HG03175 (cell line): ENCODE measurements at regions not wholly inside any gene's neighbourhood (a gene's known extent, or its start where the extent isn't known, plus 50 kb on each side); places are given as distances from the start of the nearest gene placed in this dataset.

Experiments
- ATAC-seq: cut with Tn5 transposase; IDR thresholded peaks from one replicate; pipeline ENCODE4 v1.9.1; 2021; ENCODE audit warnings: mild to moderate bottlenecking, moderate library complexity; ENCODE audit not compliant: unreplicated experiment

DNA sequence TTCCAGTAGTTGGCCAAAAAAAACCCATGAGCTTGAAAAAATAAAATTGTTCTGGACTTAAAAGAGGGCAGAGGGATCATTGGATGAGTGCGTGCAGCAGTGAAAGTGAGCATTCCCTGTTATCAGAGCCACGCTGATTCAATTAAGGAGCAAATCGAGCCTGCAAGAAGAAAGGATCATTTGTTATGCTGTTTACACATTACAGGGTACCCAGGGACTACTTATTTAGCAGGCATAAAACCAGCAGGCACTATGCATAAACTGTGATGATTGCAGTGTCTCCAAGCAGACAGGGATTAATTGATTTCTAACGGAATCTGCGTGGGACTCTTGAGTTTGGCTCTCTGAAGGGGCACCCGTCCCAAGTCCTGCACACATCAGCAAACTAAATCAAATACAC is 83.5 kb downstream of the SHOX start:
- ATAC-seq = no peak
